ENCODE measurements at regions not wholly inside any gene's neighbourhood (a gene's known extent, or its start where the extent isn't known, plus 50 kb on each side); places are given as distances from the start of the nearest gene placed in this dataset.

DNA sequence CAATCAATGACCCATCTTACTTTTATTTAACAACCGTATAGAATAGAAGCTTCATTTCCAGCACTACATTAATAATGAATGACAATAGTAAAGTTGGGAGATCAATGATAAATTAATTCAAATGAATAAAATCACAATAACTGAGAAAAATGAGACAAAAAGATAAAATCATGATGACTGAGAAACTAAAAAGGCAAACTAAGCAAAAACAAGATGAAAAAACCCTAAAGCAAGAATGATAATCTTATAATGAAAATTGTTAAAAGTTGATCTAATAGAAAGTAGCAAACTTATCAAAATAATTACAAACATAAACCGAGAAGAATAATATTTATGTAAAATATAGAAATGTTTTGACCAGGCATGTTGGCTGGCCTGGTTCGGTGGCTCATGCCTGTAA lies 130.4 kb upstream of the INPP4B start:
- TF ChIP-seq, protein P1, sequence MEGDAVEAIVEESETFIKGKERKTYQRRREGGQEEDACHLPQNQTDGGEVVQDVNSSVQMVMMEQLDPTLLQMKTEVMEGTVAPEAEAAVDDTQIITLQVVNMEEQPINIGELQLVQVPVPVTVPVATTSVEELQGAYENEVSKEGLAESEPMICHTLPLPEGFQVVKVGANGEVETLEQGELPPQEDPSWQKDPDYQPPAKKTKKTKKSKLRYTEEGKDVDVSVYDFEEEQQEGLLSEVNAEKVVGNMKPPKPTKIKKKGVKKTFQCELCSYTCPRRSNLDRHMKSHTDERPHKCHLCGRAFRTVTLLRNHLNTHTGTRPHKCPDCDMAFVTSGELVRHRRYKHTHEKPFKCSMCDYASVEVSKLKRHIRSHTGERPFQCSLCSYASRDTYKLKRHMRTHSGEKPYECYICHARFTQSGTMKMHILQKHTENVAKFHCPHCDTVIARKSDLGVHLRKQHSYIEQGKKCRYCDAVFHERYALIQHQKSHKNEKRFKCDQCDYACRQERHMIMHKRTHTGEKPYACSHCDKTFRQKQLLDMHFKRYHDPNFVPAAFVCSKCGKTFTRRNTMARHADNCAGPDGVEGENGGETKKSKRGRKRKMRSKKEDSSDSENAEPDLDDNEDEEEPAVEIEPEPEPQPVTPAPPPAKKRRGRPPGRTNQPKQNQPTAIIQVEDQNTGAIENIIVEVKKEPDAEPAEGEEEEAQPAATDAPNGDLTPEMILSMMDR (IDR thresholded peaks at IDR 0.05), result no peak
- TF ChIP-seq POLR2A (IDR thresholded peaks at IDR 0.05), result no peak
